ENCODE measurements at regions not wholly inside any gene's neighbourhood (a gene's known extent, or its start where the extent isn't known, plus 50 kb on each side); places are given as distances from the start of the nearest gene placed in this dataset.

GRCh38 chr9:16241231-16241630 is 629.2 kb downstream of the BNC2 start:
- TF ChIP-seq CTCF (IDR thresholded peaks at IDR 0.05; ENCODE audit: insufficient read depth, low read length, missing control alignments): no peak
- DNase-seq (ENCODE audit: low read depth, low spot score): no peak
- ChIA-PET CTCF (no interaction called here), POLR2A (no interaction called here)
- H3K4me3 ChIP-seq (ENCODE audit: low read depth, low read length): no peak overlapping the region

- ChIA-PET CTCF (interaction anchor here (0.8 to 2.2 kb wide), 2 partner anchors 14 to 19 kb away, joined by 3 to 6 read pairs; no protein-coding TSS in a partner anchor), POLR2A (no interaction called here)
- no peak overlapping the region for H3K4me3 ChIP-seq (ENCODE audit: low read depth, low read length)
- no peak for DNase-seq (ENCODE audit: low read depth, low spot score)
- TF ChIP-seq CTCF (IDR thresholded peaks at IDR 0.05; ENCODE audit: insufficient read depth, low read length, missing control alignments): no peak
Observed at GRCh38 chr9:16243798-16244197, 626.7 kb downstream of the BNC2 start.

DNA sequence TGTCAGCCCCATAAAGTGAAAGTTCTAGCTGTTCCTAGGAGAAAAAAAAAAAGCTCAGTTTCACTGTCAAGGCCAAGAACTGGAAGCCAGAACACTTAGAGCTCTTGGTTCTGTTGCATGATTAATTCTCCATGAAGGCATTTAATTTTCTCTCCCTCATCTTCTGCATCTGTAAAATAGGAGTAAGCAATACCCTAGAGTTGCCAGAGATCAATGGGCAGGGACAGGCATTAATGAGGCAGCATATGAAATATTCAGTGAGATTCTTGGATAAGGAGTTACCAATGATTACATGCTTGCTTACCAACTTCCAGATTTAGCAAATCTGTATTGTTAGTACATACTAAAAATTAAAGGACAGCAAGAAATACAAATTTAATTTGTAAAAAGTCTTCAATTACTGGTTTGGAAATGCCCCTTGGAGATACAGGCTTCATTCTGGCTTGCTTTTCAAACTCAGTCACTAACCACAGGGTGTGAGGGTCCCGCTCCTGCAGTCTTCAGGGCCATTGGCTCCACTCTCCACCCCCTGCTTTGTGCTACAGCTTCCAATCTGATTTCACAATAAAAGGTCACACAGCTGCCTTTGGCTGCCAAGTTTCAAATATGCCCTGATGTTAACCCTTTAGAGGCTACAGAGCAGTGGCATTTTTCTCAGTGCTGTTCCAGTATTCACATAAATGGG is 624.6 kb downstream of the BNC2 start:
- CTCF ChIA-PET: interaction anchor here (0.8 to 4.7 kb wide), 2 partner anchors 11 to 14 kb away, joined by 4 to 37 read pairs; no protein-coding TSS in a partner anchor
- no peak overlapping the region for H3K4me3 ChIP-seq (ENCODE audit: low read depth, low read length)
- no peak for TF ChIP-seq CTCF (IDR thresholded peaks at IDR 0.05; ENCODE audit: insufficient read depth, low read length, missing control alignments)
- no peak for DNase-seq (ENCODE audit: low read depth, low spot score)
- POLR2A ChIA-PET: no interaction called here

DNA sequence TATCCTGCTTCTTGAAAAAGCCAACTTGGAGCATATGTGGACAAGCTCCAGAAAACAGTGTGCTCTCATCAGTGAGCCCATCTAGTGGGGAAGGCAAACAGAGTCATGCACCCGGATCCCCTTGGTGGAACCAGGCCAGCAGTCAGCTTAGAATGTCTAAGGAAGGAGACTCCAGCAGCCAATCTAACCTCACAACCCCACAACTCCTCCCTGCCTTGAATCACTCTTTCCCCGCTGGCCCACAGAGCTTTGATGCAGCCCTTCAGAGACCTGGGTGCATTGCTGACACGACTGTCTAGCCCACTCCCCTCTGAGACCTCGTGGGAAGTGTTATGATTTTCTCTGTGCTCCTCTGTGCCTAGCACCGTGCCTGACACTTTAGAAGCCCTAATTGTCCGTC is 623.7 kb downstream of the BNC2 start:
- ChIA-PET CTCF (interaction anchor here (0.8 to 4.7 kb wide), 2 partner anchors 10 to 13 kb away, joined by 4 to 37 read pairs; no protein-coding TSS in a partner anchor), POLR2A (interaction anchor here (0.6 kb wide), 1 partner anchor 506 kb away, joined by 3 read pairs; no protein-coding TSS in a partner anchor)
- no peak for TF ChIP-seq CTCF (IDR thresholded peaks at IDR 0.05; ENCODE audit: insufficient read depth, low read length, missing control alignments)
- no peak overlapping the region for H3K4me3 ChIP-seq (ENCODE audit: low read depth, low read length)
- no peak for DNase-seq (ENCODE audit: low read depth, low spot score)

DNA sequence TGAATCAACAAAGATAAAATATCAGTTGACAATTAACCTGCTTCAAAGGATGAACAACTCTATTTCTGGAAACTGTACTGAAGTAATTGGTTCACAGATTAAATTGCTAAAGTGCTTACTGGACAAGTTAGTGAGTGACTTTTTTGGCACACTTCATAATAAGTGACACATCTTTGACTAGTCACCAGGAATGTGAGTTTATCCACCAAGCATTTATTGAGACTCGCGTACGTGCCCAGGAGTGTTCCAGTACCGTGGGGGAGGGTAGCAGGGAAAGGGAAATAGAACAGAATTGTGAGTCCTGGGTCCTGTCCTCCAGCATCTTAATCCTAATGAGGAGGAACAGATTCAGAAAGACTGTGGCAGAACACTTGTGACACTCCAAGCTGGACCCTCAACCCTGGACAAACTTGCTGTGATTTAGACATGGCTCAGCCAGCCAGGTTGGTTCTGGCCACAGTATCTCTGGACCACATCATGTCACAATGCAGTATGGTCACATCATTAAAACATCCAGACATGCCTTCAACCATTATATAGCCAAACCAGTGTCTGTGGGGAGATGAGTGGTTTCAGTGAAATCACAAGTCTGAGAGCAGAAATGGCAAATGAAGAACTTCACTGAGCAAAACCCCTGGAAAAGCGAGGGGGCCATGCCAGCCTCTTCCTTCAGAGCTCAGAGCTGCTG is 623.1 kb downstream of the BNC2 start:
- ChIA-PET POLR2A (interaction anchor here (0.6 kb wide), 1 partner anchor 505 kb away, joined by 3 read pairs; no protein-coding TSS in a partner anchor), CTCF (interaction anchor here (1.4 to 4.7 kb wide), 2 partner anchors 10 to 112 kb away, joined by 3 to 37 read pairs; no protein-coding TSS in a partner anchor)
- H3K4me3 ChIP-seq (ENCODE audit: low read depth, low read length): no peak overlapping the region
- DNase-seq (ENCODE audit: low read depth, low spot score): no peak
- TF ChIP-seq CTCF (IDR thresholded peaks at IDR 0.05; ENCODE audit: insufficient read depth, low read length, missing control alignments): no peak

- no peak for TF ChIP-seq CTCF (IDR thresholded peaks at IDR 0.05; ENCODE audit: insufficient read depth, low read length, missing control alignments)
- ChIA-PET CTCF (interaction anchor here (1.3 to 4.7 kb wide), 2 partner anchors 8 to 17 kb away, joined by 3 to 37 read pairs; no protein-coding TSS in a partner anchor), POLR2A (no interaction called here)
- H3K4me3 ChIP-seq (ENCODE audit: low read depth, low read length): no peak overlapping the region
- DNase-seq (ENCODE audit: low read depth, low spot score): no peak
Observed at GRCh38 chr9:16248822-16249221, 621.6 kb downstream of the BNC2 start.

Measured in AG04449 (cell line).